Mammary epithelial cell (primary cell): ENCODE measurements at regions not wholly inside any gene's neighbourhood (a gene's known extent, or its start where the extent isn't known, plus 50 kb on each side); places are given as distances from the start of the nearest gene placed in this dataset.

Source experiments
- EZH2 ChIP-seq: IDR thresholded peaks from 2 replicates; pipeline ENCODE4 v1.6.1; 2012; ENCODE audit warnings: low read length, inconsistent platforms, borderline replicate concordance
- TF ChIP-seq, protein P1 (sequence below), 2 donors: IDR thresholded peaks in 1 of 2; conservative IDR thresholded peaks in 1 of 2; 2 replicates each; pipeline ENCODE4 v1.5.1; 2011 to 2012; ENCODE audit warnings: inconsistent platforms in 2 of 2, low read length in 2 of 2, mild to moderate bottlenecking in 2 of 2, control low read depth in 1 of 2, low read depth in 1 of 2; ENCODE audit not compliant: insufficient read depth in 1 of 2; ENCODE audit errors: extremely low read depth in 1 of 2

DNA sequence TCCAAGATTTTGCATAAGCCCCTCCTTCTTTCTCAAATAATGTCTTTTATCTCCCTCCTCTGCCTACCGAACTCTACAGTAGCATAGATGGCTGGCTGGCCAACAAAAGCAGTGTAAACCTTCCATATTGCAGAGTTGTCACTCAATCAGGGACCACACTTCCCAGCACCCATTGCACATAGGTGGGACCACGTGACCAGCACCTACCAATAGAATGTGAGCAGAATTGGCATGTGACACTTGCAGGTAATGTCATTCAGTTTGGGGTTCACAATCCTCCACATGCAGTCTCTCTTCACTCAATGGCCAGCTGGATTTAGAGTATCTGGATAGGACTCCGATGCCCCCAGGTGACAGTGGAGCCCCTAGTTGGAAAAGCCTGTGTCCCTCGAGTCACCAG is 190.3 kb upstream of the CRY1 start:
- TF ChIP-seq, protein P1, sequence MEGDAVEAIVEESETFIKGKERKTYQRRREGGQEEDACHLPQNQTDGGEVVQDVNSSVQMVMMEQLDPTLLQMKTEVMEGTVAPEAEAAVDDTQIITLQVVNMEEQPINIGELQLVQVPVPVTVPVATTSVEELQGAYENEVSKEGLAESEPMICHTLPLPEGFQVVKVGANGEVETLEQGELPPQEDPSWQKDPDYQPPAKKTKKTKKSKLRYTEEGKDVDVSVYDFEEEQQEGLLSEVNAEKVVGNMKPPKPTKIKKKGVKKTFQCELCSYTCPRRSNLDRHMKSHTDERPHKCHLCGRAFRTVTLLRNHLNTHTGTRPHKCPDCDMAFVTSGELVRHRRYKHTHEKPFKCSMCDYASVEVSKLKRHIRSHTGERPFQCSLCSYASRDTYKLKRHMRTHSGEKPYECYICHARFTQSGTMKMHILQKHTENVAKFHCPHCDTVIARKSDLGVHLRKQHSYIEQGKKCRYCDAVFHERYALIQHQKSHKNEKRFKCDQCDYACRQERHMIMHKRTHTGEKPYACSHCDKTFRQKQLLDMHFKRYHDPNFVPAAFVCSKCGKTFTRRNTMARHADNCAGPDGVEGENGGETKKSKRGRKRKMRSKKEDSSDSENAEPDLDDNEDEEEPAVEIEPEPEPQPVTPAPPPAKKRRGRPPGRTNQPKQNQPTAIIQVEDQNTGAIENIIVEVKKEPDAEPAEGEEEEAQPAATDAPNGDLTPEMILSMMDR (conservative IDR thresholded peaks at IDR 0.05 in 1 of 2, IDR thresholded peaks at IDR 0.05 in 1 of 2; ENCODE audit: extremely low read depth in 1 of 2, insufficient read depth in 1 of 2, low read depth in 1 of 2, low read length in 2 of 2) = no peak
- TF ChIP-seq EZH2 = no peak
